ENCODE measurements at regions not wholly inside any gene's neighbourhood (a gene's known extent, or its start where the extent isn't known, plus 50 kb on each side); places are given as distances from the start of the nearest gene placed in this dataset.

DNA sequence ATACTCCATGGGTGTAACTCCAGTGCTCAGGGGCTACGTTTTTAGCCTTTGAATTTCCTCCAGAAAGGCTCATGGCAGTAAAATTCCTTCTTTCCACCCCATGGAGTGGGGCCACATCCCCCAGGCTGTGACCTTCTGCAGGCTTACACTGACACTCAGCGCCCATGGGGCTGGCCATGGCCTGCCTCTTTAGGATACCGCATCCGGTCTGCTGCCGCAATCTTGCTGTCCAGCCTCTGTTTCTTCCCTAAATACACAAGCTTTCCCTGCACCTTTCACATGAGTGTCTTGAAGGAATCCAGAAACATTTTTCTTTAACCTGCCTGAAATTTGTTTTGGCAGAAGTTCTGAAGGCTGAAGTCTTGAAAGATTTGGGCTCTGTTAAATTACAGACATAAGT is 170.5 kb downstream of the NTMT2 start:
- Histone ChIP-seq H3K27ac (ENCODE audit: low read depth, low read length) (no peak overlapping the region), H3K4me3 (ENCODE audit: low read depth, low read length) (no peak overlapping the region), H3K27me3 (ENCODE audit: insufficient read depth, low read length) (no peaks in the 10 kb centered on the region), H3K4me1 (ENCODE audit: control insufficient read depth, insufficient read depth, low read length, unreplicated experiment) (peaks cover 1% of the 10 kb centered on the region), H2AFZ (ENCODE audit: low read length, unreplicated experiment) (no peak overlapping the region), H3K36me3 (ENCODE audit: insufficient read depth, low read length) (no peaks in the 10 kb centered on the region), H3K79me2 (ENCODE audit: control insufficient read depth, insufficient read depth, low read length, unreplicated experiment) (no peaks in the 10 kb centered on the region)

DNA sequence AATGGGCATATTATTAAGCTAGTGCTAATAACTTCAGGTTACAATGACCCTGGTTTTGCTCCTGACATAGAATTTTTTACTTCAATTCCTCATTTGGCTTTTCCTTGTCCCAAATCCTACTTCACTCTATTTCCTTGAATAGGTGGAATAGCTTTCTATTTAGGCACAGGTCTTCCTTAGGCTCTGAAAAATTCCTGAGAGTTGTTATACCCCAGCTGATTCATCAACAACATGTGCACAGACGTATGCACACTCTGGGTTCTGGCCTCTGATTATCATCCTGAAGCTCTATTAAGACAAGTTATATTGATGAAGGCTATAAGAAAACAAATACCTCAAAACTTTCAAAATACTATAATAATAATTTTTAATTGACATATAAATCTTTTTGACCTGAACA is 172.4 kb downstream of the NTMT2 start:
- Histone ChIP-seq H2AFZ (ENCODE audit: low read length, unreplicated experiment) (no peak overlapping the region), H3K4me3 (ENCODE audit: low read depth, low read length) (no peak overlapping the region), H3K27me3 (ENCODE audit: insufficient read depth, low read length) (no peaks in the 10 kb centered on the region), H3K79me2 (ENCODE audit: control insufficient read depth, insufficient read depth, low read length, unreplicated experiment) (no peaks in the 10 kb centered on the region), H3K4me1 (ENCODE audit: control insufficient read depth, insufficient read depth, low read length, unreplicated experiment) (no peaks in the 10 kb centered on the region), H3K27ac (ENCODE audit: low read depth, low read length) (no peak overlapping the region), H3K36me3 (ENCODE audit: insufficient read depth, low read length) (no peaks in the 10 kb centered on the region)

DNA sequence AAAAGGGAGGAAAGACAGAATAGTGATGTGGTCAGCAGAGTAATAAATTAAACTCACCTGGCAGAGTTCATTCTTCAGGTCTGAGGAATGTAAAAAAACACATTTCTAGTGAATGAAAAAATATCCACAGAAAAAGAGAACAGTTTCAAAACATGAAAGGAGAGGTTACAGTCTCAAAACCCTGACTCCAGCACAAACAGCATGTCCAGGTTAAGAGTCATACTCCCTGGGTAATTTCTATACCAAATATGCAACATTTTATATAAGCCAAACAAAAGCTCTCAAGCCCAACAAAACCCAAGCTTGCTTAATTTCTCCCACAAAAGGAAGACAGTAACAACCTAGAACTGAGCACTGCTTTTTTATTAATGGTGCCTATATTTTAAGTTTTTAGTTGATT is 173.0 kb downstream of the NTMT2 start:
- no peaks in the 10 kb centered on the region for H3K27me3 ChIP-seq (ENCODE audit: insufficient read depth, low read length)
- no peak overlapping the region for H3K4me3 ChIP-seq (ENCODE audit: low read depth, low read length)
- no peak overlapping the region for H2AFZ ChIP-seq (ENCODE audit: low read length, unreplicated experiment)
- no peaks in the 10 kb centered on the region for H3K4me1 ChIP-seq (ENCODE audit: control insufficient read depth, insufficient read depth, low read length, unreplicated experiment)
- no peaks in the 10 kb centered on the region for H3K79me2 ChIP-seq (ENCODE audit: control insufficient read depth, insufficient read depth, low read length, unreplicated experiment)
- H3K27ac ChIP-seq (ENCODE audit: low read depth, low read length) = no peak overlapping the region
- no peaks in the 10 kb centered on the region for H3K36me3 ChIP-seq (ENCODE audit: insufficient read depth, low read length)

DNA sequence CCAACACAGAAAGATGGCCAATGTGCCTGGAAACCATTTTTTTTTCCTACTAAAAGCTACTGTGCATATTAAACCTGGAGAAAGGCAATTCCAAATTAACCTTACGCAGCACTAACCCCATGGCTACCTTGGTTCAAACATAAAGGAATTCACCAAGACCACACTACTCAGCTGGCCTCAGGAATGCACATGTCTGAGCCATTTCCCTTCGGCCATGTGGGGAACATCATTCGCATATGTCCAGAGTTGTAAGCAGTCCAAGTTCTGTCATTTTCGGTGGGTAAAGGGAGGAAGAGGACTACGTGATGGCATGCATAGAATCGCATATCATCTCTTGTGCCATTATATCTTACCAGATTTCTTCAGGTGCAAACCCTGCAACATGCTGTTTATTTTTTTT is 175.4 kb downstream of the NTMT2 start:
- no peaks in the 10 kb centered on the region for H3K4me1 ChIP-seq (ENCODE audit: control insufficient read depth, insufficient read depth, low read length, unreplicated experiment)
- H3K79me2 ChIP-seq (ENCODE audit: control insufficient read depth, insufficient read depth, low read length, unreplicated experiment) = no peaks in the 10 kb centered on the region
- H3K36me3 ChIP-seq (ENCODE audit: insufficient read depth, low read length) = no peaks in the 10 kb centered on the region
- no peaks in the 10 kb centered on the region for H3K27me3 ChIP-seq (ENCODE audit: insufficient read depth, low read length)
- no peak overlapping the region for H3K27ac ChIP-seq (ENCODE audit: low read depth, low read length)
- no peak overlapping the region for H2AFZ ChIP-seq (ENCODE audit: low read length, unreplicated experiment)
- no peak overlapping the region for H3K4me3 ChIP-seq (ENCODE audit: low read depth, low read length)

DNA sequence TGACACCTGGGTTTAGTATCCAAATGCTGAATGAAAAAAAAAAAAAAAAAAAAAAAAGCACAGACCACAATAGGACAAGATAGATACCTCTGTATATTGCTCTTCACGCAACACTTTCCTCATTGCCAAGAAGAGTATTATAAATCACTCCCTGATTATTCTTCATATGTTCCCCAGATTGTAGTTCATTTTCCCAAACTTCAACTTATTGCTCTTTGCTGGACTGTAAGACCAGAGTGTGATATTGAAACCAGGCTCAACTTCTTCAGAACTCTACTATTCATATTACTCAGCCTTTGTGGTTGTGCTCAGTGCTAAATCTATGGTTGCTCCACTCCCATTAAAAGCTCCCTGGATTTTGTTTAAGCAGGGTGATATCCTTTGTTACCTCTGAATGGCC is 180.4 kb downstream of the NTMT2 start:
- H3K27me3 ChIP-seq (ENCODE audit: insufficient read depth, low read length) = no peaks in the 10 kb centered on the region
- H3K36me3 ChIP-seq (ENCODE audit: insufficient read depth, low read length) = no peaks in the 10 kb centered on the region
- H3K4me1 ChIP-seq (ENCODE audit: control insufficient read depth, insufficient read depth, low read length, unreplicated experiment) = no peaks in the 10 kb centered on the region
- no peaks in the 10 kb centered on the region for H3K79me2 ChIP-seq (ENCODE audit: control insufficient read depth, insufficient read depth, low read length, unreplicated experiment)
- H3K4me3 ChIP-seq (ENCODE audit: low read depth, low read length) = no peak overlapping the region
- no peak overlapping the region for H3K27ac ChIP-seq (ENCODE audit: low read depth, low read length)
- no peak overlapping the region for H2AFZ ChIP-seq (ENCODE audit: low read length, unreplicated experiment)

DNA sequence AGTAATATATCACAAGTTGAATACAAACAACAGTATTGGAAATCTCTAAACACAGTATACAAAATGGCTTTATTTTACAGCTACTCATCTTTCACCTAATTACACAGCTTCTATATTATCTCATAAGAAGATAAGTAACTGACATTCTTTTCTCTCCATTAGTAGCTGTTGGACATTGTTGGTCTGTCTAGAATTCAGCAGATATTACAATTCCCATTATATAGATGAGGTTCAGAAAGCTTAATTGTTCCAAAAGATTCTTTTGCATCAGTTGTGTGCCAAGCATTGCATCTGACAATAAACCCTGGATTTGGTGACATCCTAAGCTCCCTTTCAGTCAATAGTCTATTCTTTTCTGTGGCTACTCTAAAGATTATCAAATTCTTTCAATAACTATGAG is 187.0 kb downstream of the NTMT2 start:
- Histone ChIP-seq H3K27me3 (ENCODE audit: insufficient read depth, low read length) (no peaks in the 10 kb centered on the region), H3K36me3 (ENCODE audit: insufficient read depth, low read length) (no peaks in the 10 kb centered on the region), H3K4me3 (ENCODE audit: low read depth, low read length) (no peak overlapping the region), H3K4me1 (ENCODE audit: control insufficient read depth, insufficient read depth, low read length, unreplicated experiment) (no peaks in the 10 kb centered on the region), H2AFZ (ENCODE audit: low read length, unreplicated experiment) (no peak overlapping the region), H3K27ac (ENCODE audit: low read depth, low read length) (no peak overlapping the region), H3K79me2 (ENCODE audit: control insufficient read depth, insufficient read depth, low read length, unreplicated experiment) (no peaks in the 10 kb centered on the region)

DNA sequence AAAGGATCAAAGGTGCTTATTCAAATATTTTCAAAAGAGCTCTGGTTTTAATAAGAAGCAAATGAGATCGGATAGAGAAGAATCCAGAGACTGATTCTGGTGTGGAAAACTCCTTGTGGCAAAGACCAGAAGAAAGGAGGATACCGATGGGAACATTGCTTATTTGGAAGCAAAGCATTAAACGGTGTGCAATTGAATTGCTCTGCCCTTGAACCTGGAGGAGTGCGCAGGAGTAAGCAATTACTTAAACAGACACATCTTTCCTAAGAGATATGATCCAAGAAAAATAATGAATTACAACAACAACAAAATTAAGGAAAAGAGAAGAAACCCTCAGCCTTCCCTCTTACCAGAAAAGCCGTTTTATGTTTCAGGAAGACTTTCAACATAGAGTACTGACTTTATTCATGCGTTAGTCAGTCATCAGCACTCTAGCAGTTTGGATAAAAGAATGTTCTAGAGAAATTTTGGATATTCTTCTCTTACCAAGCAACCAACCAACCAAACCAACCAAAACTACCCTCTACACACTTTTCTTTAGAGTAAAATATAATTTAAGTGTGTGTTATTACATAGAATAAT is 191.7 kb downstream of the NTMT2 start:
- H3K4me1 ChIP-seq (ENCODE audit: control insufficient read depth, insufficient read depth, low read length, unreplicated experiment) = no peaks in the 10 kb centered on the region
- H3K79me2 ChIP-seq (ENCODE audit: control insufficient read depth, insufficient read depth, low read length, unreplicated experiment) = no peaks in the 10 kb centered on the region
- H3K4me3 ChIP-seq (ENCODE audit: low read depth, low read length) = no peak overlapping the region
- no peak overlapping the region for H3K27ac ChIP-seq (ENCODE audit: low read depth, low read length)
- H3K27me3 ChIP-seq (ENCODE audit: insufficient read depth, low read length) = no peaks in the 10 kb centered on the region
- H2AFZ ChIP-seq (ENCODE audit: low read length, unreplicated experiment) = no peak overlapping the region
- no peaks in the 10 kb centered on the region for H3K36me3 ChIP-seq (ENCODE audit: insufficient read depth, low read length)

DNA sequence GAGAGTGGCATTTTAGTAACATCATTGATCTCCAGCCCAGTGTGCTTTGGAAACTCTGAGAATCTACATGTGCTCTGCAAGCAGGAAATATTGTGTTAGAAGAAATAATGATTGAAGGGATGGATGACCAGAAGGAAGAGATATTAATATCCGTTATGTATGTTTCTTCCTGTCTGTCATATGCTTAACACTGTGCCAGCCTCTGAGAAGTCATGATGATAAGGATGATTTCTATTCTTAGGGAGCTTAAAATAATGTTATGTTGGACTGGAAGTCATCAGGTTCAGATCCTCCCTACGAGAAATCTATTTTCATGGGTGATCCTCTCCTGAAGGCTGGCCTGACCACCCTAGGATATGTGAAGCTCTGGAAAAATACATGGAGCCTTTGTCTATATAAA is 192.4 kb upstream of the GORAB start:
- Histone ChIP-seq H3K36me3 (ENCODE audit: insufficient read depth, low read length) (no peaks in the 10 kb centered on the region), H3K27ac (ENCODE audit: low read depth, low read length) (no peak overlapping the region), H3K4me1 (ENCODE audit: control insufficient read depth, insufficient read depth, low read length, unreplicated experiment) (no peaks in the 10 kb centered on the region), H2AFZ (ENCODE audit: low read length, unreplicated experiment) (no peak overlapping the region), H3K4me3 (ENCODE audit: low read depth, low read length) (no peak overlapping the region), H3K79me2 (ENCODE audit: control insufficient read depth, insufficient read depth, low read length, unreplicated experiment) (no peaks in the 10 kb centered on the region), H3K27me3 (ENCODE audit: insufficient read depth, low read length) (no peaks in the 10 kb centered on the region)

DNA sequence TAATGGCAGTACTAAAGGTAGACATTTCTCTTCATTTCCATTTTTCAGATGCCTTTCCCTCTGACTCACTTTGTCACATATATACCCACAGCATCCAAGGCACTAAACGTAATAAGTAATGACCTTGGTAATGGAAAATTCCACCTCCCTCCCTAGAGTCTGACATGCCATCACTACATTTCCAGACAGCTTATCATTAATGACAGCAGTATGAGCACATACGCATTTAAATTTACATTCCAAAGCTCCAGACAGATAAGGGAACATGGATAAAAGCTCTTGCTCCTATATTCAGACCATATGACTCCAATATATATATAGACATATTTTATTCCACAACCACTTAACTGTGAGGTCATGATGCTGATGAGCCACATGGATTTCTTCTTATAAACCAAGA is 191.7 kb upstream of the GORAB start:
- H3K4me1 ChIP-seq (ENCODE audit: control insufficient read depth, insufficient read depth, low read length, unreplicated experiment) = no peaks in the 10 kb centered on the region
- H2AFZ ChIP-seq (ENCODE audit: low read length, unreplicated experiment) = no peak overlapping the region
- no peaks in the 10 kb centered on the region for H3K27me3 ChIP-seq (ENCODE audit: insufficient read depth, low read length)
- no peak overlapping the region for H3K27ac ChIP-seq (ENCODE audit: low read depth, low read length)
- no peaks in the 10 kb centered on the region for H3K36me3 ChIP-seq (ENCODE audit: insufficient read depth, low read length)
- no peaks in the 10 kb centered on the region for H3K79me2 ChIP-seq (ENCODE audit: control insufficient read depth, insufficient read depth, low read length, unreplicated experiment)
- H3K4me3 ChIP-seq (ENCODE audit: low read depth, low read length) = no peak overlapping the region

DNA sequence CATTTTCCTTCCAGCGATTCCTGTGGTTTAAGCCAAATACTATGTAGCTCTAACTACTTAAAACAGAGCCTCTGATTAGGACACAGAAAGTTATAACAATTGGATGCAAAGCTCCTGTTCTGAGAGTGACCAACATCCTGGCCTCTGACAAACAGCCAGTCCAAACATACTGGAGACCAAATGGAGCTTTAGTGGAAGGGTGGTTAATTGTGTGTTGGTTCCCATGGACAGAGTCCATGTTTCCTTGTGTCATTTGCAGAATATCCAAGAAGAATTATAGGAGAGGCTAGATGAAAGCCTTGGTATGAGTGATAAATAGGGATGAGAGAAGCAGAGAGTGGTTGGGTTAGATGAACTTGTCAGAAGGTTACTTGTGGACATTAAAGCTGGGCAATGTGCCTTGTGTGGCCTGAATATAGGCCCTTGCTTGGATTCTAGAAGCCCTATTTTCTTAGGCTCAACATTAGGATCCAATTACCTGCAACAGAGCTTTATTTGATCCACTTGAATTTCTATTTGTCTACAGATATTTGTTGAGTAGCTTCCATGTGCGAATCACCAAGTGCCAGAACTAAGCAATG is 180.5 kb upstream of the GORAB start:
- Histone ChIP-seq H2AFZ (ENCODE audit: low read length, unreplicated experiment) (no peak overlapping the region), H3K27me3 (ENCODE audit: insufficient read depth, low read length) (no peaks in the 10 kb centered on the region), H3K79me2 (ENCODE audit: control insufficient read depth, insufficient read depth, low read length, unreplicated experiment) (no peaks in the 10 kb centered on the region), H3K4me3 (ENCODE audit: low read depth, low read length) (no peak overlapping the region), H3K27ac (ENCODE audit: low read depth, low read length) (no peak overlapping the region), H3K36me3 (ENCODE audit: insufficient read depth, low read length) (no peaks in the 10 kb centered on the region), H3K4me1 (ENCODE audit: control insufficient read depth, insufficient read depth, low read length, unreplicated experiment) (no peaks in the 10 kb centered on the region)

DNA sequence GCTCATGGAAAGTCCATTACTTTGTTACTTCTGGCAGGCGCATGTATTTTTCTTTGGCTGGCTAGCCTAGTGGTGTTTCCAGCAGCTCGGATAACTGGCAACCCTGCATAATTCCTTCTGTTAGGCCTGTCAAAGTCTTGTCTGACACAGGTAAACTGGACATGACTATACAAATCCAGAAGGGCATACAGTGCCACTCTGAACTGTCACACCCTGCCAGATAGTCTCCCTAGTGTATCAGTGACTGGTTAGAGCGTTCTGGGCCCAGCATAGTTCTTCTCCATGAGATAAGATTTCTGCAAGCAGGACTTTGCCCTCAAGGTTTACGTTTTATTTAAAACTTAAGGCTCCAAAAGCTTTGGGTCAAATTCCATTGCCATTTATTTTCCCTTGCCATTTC is 177.7 kb upstream of the GORAB start:
- H3K36me3 ChIP-seq (ENCODE audit: insufficient read depth, low read length) = no peaks in the 10 kb centered on the region
- H3K4me3 ChIP-seq (ENCODE audit: low read depth, low read length) = no peak overlapping the region
- no peaks in the 10 kb centered on the region for H3K4me1 ChIP-seq (ENCODE audit: control insufficient read depth, insufficient read depth, low read length, unreplicated experiment)
- H3K27ac ChIP-seq (ENCODE audit: low read depth, low read length) = no peak overlapping the region
- no peak overlapping the region for H2AFZ ChIP-seq (ENCODE audit: low read length, unreplicated experiment)
- no peaks in the 10 kb centered on the region for H3K79me2 ChIP-seq (ENCODE audit: control insufficient read depth, insufficient read depth, low read length, unreplicated experiment)
- no peaks in the 10 kb centered on the region for H3K27me3 ChIP-seq (ENCODE audit: insufficient read depth, low read length)
